ENCODE measurements at regions not wholly inside any gene's neighbourhood (a gene's known extent, or its start where the extent isn't known, plus 50 kb on each side); places are given as distances from the start of the nearest gene placed in this dataset.

- no peak for DNase-seq
Observed at GRCh38 chr3:24947103-24947502, 452.5 kb upstream of the THRB start.

- DNase-seq: no peak
Observed at GRCh38 chr3:24951180-24951579, 456.5 kb upstream of the THRB start.

GRCh38 chr3:24952388-24952787, 457.7 kb upstream of the THRB start:
- no peak for DNase-seq

GRCh38 chr3:24953060-24953771, 458.6 kb upstream of the THRB start:
- no peak for DNase-seq

GRCh38 chr3:24956613-24957012, 462.0 kb upstream of the THRB start:
- no peak for DNase-seq

- DNase-seq: no peak
Observed at GRCh38 chr3:24958271-24958670, 463.6 kb upstream of the THRB start.

GRCh38 chr3:24958910-24959447, 464.3 kb upstream of the THRB start:
- no peak for DNase-seq

GRCh38 chr3:24963762-24964625, 464.1 kb upstream of the RARB start:
- no peak for DNase-seq

- DNase-seq: no peak
Observed at GRCh38 chr3:24965706-24966385, 462.2 kb upstream of the RARB start.

GRCh38 chr3:24968036-24968435, 460.0 kb upstream of the RARB start:
- no peak for DNase-seq

GRCh38 chr3:24972491-24972890, 455.6 kb upstream of the RARB start:
- no peak for DNase-seq

- DNase-seq: no peak
Observed at GRCh38 chr3:24981309-24981708, 446.8 kb upstream of the RARB start.

GRCh38 chr3:24981924-24982323, 446.1 kb upstream of the RARB start:
- DNase-seq: no peak

GRCh38 chr3:24985668-24986067, 442.4 kb upstream of the RARB start:
- no peak for DNase-seq

GRCh38 chr3:24986612-24987011, 441.5 kb upstream of the RARB start:
- no peak for DNase-seq

- no peak for DNase-seq
Observed at GRCh38 chr3:24999357-24999756, 428.7 kb upstream of the RARB start.

- no peak for DNase-seq
Observed at GRCh38 chr3:25000971-25001591, 427.0 kb upstream of the RARB start.

GRCh38 chr3:25002052-25002451, 426.0 kb upstream of the RARB start:
- no peak for DNase-seq

GRCh38 chr3:25007974-25008658, 419.9 kb upstream of the RARB start:
- no peak for DNase-seq

GRCh38 chr3:25009665-25010064, 418.4 kb upstream of the RARB start:
- DNase-seq: no peak

- no peak for DNase-seq
Observed at GRCh38 chr3:25015599-25015998, 412.5 kb upstream of the RARB start.

GRCh38 chr3:25018909-25019308, 409.2 kb upstream of the RARB start:
- DNase-seq: no peak
